GM18867 (cell line): ENCODE measurements at regions not wholly inside any gene's neighbourhood (a gene's known extent, or its start where the extent isn't known, plus 50 kb on each side); places are given as distances from the start of the nearest gene placed in this dataset.

Experiments used
- ATAC-seq: cut with Tn5 transposase; IDR thresholded peaks from one replicate; pipeline ENCODE4 v1.9.1; 2021; ENCODE audit warnings: mild to moderate bottlenecking, moderate library complexity; ENCODE audit not compliant: unreplicated experiment

DNA sequence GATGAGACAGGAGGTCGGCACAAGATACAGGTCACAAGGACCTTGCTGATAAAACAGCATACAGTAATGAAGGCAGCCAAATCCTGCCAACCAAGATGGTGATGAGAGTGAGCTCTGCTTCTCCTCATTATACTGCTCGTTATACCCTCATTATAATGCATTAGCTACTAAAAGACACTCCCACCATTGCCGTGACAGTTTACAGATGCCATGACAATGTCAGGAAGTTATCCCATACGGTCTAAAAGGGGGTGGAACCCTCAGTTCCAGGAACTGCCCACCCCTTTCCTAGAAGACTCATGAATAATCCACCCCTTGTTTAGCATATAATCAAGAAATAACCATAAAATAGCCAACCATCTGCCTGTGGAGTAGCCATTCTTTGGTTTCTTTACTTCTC is 224.2 kb downstream of the RBM43 start:
- ATAC-seq, result no peak

GRCh38 chr2:151033271-151034248 is 228.1 kb downstream of the RBM43 start:
- no peak for ATAC-seq

DNA sequence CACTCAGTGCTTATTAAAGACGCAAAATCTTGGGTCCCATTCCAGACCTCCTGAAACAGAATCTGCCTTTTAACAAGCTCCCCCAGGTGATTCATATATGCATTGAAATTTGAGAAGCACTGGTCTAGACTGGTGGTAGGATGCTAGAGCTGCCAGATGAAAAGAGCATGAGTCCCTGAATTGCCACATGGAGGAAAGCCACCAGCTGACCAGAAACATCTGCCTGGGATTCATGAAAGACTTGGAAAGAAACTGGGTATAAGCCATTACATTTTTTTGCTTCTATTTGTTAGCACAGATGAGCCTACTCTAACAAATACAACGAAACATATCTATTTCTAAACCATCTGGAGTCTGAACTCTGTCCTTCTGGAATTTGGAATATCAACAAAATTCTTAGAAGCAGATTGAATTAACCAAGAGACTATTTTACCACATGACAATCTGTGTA is 228.9 kb downstream of the RBM43 start:
- ATAC-seq, result no peak

GRCh38 chr2:151030663-151031230 is 230.9 kb downstream of the RBM43 start:
- no peak for ATAC-seq

GRCh38 chr2:151029406-151030157 is 232.1 kb downstream of the RBM43 start:
- peak; percentile 71 for ATAC-seq

DNA sequence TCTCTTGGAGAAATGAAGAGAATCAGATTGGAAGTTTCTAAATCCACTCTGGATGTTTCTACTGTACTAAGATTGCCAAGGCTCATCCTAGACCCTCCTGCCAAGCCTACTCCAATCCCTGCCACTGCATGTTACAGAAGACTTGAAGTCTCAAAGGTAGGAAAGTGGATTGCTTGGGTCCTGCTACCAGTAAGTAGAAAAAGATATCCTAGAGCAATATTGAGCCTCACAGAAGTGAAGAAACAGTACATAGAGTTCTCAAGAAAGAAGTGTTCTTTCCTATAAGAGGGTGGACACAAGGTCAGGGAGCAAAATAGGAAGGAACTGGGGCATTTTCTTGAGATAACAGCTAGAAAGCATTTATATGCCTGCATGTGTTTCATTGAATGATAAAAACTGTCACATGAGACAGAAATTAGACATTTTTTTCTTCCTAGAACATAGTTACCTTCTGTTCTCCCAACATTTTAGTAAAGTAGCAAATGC is 232.9 kb downstream of the RBM43 start:
- no peak for ATAC-seq

- ATAC-seq, result no peak
These were observed 234.5 kb downstream of the RBM43 start for GRCh38 chr2:151027151-151027550.

- ATAC-seq, result no peak
These were observed 235.8 kb downstream of the RBM43 start for GRCh38 chr2:151025816-151026215.

GRCh38 chr2:151024696-151025251 is 236.9 kb downstream of the RBM43 start:
- ATAC-seq, result no peak

- no peak for ATAC-seq
These were observed 239.8 kb downstream of the RBM43 start for GRCh38 chr2:151021747-151022452.

- peak; percentile 97 for ATAC-seq
These were observed 241.3 kb downstream of the RBM43 start for GRCh38 chr2:151020411-151020810.

- ATAC-seq, result no peak
These were observed 252.1 kb downstream of the RBM43 start for GRCh38 chr2:151009437-151010175.

- no peak for ATAC-seq
These were observed 254.3 kb downstream of the RBM43 start for GRCh38 chr2:151007365-151007764.

DNA sequence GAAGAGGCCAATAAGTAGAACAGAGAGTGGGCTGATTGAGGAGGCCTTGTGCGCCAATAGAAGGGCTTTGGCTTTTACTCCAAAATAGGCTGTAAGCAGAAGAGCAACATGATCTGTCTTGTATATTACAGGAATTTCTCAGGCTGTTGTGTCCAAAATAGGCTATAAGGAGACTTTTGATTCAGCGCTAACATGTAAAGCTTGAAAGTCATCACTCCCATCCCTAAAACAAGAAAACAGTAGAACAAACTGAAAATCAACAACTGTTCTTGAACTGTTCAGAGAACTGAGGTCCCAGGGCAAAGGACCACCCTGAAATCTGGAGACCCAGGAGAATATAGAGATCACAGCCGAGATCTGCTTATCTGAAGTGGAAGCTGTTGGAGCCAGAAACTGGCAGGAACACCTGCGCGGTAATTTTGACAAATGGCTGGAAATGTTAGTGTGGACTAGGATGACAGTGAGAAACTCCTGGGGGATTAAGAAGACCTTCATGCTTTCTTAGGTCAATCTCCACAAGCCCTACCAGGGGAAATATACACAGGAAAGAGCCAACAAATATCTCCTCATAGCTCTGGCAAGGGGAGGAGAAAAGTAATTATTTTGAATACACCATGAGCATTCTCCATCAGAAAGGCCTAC is 258.6 kb downstream of the RBM43 start:
- no peak for ATAC-seq

- no peak for ATAC-seq
These were observed 263.8 kb downstream of the RBM43 start for GRCh38 chr2:150997702-150998440.

GRCh38 chr2:150997066-150997465 is 264.6 kb downstream of the RBM43 start:
- no peak for ATAC-seq

DNA sequence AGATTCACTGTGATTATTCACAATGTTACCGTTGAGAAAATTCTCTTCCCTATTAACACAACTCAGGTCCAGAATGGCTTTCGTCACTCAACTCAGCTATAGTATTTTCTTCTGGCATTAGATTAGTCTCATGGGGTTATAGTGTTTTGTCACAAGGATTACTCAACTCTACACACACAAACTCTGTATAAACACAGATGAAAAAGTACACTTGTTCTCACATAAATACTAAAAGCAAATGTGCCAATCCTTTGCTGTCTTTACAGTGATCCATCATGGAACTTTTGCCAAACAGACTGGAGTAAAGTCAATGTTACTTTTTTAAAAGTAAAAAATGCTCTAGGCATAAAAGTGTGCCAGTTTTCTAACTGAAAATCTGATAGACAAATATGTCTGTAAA is 267.6 kb downstream of the RBM43 start:
- no peak for ATAC-seq

DNA sequence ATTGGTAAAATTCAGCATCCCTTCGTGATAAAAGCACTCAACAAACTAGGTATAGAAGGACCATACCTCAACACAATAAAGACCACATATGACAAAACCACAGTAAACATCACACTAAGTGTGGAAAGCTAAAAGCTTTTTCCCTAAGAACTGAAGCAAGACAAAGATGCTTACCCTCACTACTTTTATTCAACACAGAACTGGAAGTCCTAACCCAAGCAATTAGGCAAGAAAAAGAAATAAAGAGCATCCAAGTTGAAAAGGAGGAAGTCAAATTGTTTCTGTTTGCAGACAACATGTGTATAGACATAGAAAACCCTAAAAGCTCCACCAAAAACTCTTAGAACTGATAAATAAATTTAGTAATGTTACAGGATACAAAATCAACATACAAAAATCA is 271.7 kb downstream of the RBM43 start:
- ATAC-seq, result no peak

DNA sequence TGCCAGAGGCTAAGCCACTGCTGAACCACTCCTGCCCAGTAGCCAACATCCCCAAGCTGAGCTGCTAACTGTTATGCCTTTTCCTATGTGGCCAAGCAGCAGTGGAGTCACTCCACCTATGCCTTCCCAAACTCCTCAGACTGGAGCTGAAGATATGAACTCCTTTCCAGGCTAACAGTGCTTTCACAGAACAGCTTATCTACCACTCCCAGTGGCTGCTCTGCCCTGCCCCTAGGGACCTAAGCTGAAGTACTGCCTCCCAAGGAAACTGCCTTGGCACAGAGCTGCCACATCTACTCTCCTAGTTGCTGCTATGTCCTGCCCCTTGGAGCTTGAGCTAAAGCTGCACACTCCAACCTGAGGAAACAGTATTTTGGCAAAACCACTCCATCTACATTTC is 275.9 kb downstream of the RBM43 start:
- no peak for ATAC-seq
